ENCODE measurements at regions not wholly inside any gene's neighbourhood (a gene's known extent, or its start where the extent isn't known, plus 50 kb on each side); places are given as distances from the start of the nearest gene placed in this dataset.

DNA sequence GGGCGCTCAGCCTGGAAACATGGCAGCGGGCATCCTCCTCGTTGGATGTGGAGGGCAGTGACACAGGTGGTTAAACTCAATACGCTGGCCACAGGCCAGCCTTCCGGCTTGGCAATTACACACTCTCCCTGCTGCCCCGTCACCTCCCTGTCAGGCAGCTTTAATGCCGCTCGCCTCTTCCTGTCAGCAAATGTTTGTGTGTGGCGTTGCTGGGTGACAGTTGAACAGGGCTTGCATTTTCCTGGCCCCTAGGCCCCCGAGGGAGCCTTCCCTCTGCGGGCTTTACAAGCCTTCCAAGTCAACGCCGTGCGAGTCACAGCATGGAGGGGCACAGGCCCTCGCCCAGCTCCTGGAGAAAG is 620.0 kb downstream of the BCOR start:
- no peak for TF ChIP-seq NR3C1 (CRISPR knock-in tag; IDR thresholded peaks at IDR 0.05)
- TF ChIP-seq CHD4 (IDR thresholded peaks at IDR 0.05; ENCODE audit: insufficient read depth, insufficient replicate concordance, low read depth, low read length, poor library complexity, severe bottlenecking), result no peak
- TF ChIP-seq ZNF175 (CRISPR knock-in tag; IDR thresholded peaks at IDR 0.05; ENCODE audit: low read depth), result no peak
- TF ChIP-seq TAF1 (IDR thresholded peaks at IDR 0.05; ENCODE audit: control insufficient read depth, extremely low read depth, insufficient read depth, low read length, severe bottlenecking), result no peak
- TF ChIP-seq, protein P1, sequence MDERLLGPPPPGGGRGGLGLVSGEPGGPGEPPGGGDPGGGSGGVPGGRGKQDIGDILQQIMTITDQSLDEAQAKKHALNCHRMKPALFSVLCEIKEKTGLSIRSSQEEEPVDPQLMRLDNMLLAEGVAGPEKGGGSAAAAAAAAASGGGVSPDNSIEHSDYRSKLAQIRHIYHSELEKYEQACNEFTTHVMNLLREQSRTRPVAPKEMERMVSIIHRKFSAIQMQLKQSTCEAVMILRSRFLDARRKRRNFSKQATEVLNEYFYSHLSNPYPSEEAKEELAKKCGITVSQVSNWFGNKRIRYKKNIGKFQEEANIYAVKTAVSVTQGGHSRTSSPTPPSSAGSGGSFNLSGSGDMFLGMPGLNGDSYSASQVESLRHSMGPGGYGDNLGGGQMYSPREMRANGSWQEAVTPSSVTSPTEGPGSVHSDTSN (CRISPR knock-in tag; IDR thresholded peaks at IDR 0.05; ENCODE audit: low read depth), result no peak
- TF ChIP-seq, protein P1 (tag; conservative IDR thresholded peaks at IDR 0.05; ENCODE audit: low read depth), result no peak
- TF ChIP-seq IRF2 (CRISPR knock-in tag; IDR thresholded peaks at IDR 0.05), result no peak
- TF ChIP-seq, protein P2, sequence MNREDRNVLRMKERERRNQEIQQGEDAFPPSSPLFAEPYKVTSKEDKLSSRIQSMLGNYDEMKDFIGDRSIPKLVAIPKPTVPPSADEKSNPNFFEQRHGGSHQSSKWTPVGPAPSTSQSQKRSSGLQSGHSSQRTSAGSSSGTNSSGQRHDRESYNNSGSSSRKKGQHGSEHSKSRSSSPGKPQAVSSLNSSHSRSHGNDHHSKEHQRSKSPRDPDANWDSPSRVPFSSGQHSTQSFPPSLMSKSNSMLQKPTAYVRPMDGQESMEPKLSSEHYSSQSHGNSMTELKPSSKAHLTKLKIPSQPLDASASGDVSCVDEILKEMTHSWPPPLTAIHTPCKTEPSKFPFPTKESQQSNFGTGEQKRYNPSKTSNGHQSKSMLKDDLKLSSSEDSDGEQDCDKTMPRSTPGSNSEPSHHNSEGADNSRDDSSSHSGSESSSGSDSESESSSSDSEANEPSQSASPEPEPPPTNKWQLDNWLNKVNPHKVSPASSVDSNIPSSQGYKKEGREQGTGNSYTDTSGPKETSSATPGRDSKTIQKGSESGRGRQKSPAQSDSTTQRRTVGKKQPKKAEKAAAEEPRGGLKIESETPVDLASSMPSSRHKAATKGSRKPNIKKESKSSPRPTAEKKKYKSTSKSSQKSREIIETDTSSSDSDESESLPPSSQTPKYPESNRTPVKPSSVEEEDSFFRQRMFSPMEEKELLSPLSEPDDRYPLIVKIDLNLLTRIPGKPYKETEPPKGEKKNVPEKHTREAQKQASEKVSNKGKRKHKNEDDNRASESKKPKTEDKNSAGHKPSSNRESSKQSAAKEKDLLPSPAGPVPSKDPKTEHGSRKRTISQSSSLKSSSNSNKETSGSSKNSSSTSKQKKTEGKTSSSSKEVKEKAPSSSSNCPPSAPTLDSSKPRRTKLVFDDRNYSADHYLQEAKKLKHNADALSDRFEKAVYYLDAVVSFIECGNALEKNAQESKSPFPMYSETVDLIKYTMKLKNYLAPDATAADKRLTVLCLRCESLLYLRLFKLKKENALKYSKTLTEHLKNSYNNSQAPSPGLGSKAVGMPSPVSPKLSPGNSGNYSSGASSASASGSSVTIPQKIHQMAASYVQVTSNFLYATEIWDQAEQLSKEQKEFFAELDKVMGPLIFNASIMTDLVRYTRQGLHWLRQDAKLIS (CRISPR knock-in tag; IDR thresholded peaks at IDR 0.05), result no peak
- TF ChIP-seq, protein P3, sequence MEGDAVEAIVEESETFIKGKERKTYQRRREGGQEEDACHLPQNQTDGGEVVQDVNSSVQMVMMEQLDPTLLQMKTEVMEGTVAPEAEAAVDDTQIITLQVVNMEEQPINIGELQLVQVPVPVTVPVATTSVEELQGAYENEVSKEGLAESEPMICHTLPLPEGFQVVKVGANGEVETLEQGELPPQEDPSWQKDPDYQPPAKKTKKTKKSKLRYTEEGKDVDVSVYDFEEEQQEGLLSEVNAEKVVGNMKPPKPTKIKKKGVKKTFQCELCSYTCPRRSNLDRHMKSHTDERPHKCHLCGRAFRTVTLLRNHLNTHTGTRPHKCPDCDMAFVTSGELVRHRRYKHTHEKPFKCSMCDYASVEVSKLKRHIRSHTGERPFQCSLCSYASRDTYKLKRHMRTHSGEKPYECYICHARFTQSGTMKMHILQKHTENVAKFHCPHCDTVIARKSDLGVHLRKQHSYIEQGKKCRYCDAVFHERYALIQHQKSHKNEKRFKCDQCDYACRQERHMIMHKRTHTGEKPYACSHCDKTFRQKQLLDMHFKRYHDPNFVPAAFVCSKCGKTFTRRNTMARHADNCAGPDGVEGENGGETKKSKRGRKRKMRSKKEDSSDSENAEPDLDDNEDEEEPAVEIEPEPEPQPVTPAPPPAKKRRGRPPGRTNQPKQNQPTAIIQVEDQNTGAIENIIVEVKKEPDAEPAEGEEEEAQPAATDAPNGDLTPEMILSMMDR (IDR thresholded peaks at IDR 0.05 in 2 of 3, conservative IDR thresholded peaks at IDR 0.05 in 1 of 3; ENCODE audit: insufficient read depth in 2 of 3, low read depth in 1 of 3, low read length in 3 of 3), result no peak
- TF ChIP-seq ZNF518B (CRISPR knock-in tag; IDR thresholded peaks at IDR 0.05), result no peak
